Left ventricle myocardium inferior (tissue), 1 donor: ENCODE measurements at regions not wholly inside any gene's neighbourhood (a gene's known extent, or its start where the extent isn't known, plus 50 kb on each side); places are given as distances from the start of the nearest gene placed in this dataset.

Experiments
- DNase-seq: peaks from one replicate; pipeline ENCODE4 v3.0.0-alpha.2; 2020
- H3K27ac ChIP-seq: fragments of 200-600 bp; replicated peaks from 2 replicates; pipeline ENCODE4 v1.8.0; 2021
- H3K27me3 ChIP-seq: fragments of 200-600 bp; 2 replicates; pipeline ENCODE4 v1.8.0; 2021; ENCODE audit warnings: low read depth
- H3K36me3 ChIP-seq: fragments of 200-600 bp; 2 replicates; pipeline ENCODE4 v1.8.0; 2021
- H3K4me1 ChIP-seq: fragments of 200-600 bp; 2 replicates; pipeline ENCODE4 v1.8.0; 2021
- H3K4me3 ChIP-seq: fragments of 200-600 bp; 2 replicates; pipeline ENCODE4 v1.8.0; 2021; ENCODE audit warnings: mild to moderate bottlenecking, moderate library complexity
- H3K9me3 ChIP-seq: fragments of 200-600 bp; replicated peaks from 2 replicates; pipeline ENCODE4 v1.8.0; 2021
- CTCF ChIP-seq: fragments of 200-600 bp; IDR thresholded peaks from 2 replicates; pipeline ENCODE4 v1.8.0; 2021; ENCODE audit warnings: antibody characterized with exemption, mild to moderate bottlenecking, borderline replicate concordance
- intact Hi-C: fragments of 100-400 bp; cut with micrococcal nuclease; formaldehyde crosslinking; loops from one replicate; pipeline ENCODE4 v1.11.0; 2022
- donor health status: DM: no; HTN: yes; CAD: no; lungs with severe emphysema.

- no peak for TF ChIP-seq CTCF
- H3K4me1 ChIP-seq = no peaks in the 10 kb centered on the region
- no peak overlapping the region for H3K4me3 ChIP-seq
- no peaks in the 10 kb centered on the region for H3K36me3 ChIP-seq
- H3K9me3 ChIP-seq = peaks cover 20% of the 10 kb centered on the region
- H3K27ac ChIP-seq = no peak overlapping the region
- intact Hi-C loops = no loop called here
- H3K27me3 ChIP-seq = no peaks in the 10 kb centered on the region
- DNase-seq = no peak
These were observed 93.6 kb upstream of the CFAP20DC start for GRCh38 chr3:59143447-59143846.

- Histone ChIP-seq H3K27ac (no peak overlapping the region), H3K36me3 (no peaks in the 10 kb centered on the region), H3K4me3 (no peak overlapping the region), H3K4me1 (no peaks in the 10 kb centered on the region), H3K27me3 (no peaks in the 10 kb centered on the region), H3K9me3 (peaks cover 11% of the 10 kb centered on the region)
- intact Hi-C loops = no loop called here
- TF ChIP-seq CTCF = no peak
- no peak for DNase-seq
These were observed 92.7 kb upstream of the CFAP20DC start for GRCh38 chr3:59142556-59142955.

GRCh38 chr3:59138966-59139365 is 89.1 kb upstream of the CFAP20DC start:
- Histone ChIP-seq H3K9me3 (no peaks in the 10 kb centered on the region), H3K4me3 (no peak overlapping the region), H3K27ac (no peak overlapping the region), H3K4me1 (no peaks in the 10 kb centered on the region), H3K27me3 (no peaks in the 10 kb centered on the region), H3K36me3 (no peaks in the 10 kb centered on the region)
- intact Hi-C loops = no loop called here
- no peak for DNase-seq
- TF ChIP-seq CTCF = no peak

- Histone ChIP-seq H3K9me3 (no peaks in the 10 kb centered on the region), H3K4me3 (no peak overlapping the region), H3K27ac (no peak overlapping the region), H3K27me3 (no peaks in the 10 kb centered on the region), H3K4me1 (no peaks in the 10 kb centered on the region), H3K36me3 (no peaks in the 10 kb centered on the region)
- intact Hi-C loops = no loop called here
- no peak for TF ChIP-seq CTCF
- DNase-seq = no peak
These were observed 87.6 kb upstream of the CFAP20DC start for GRCh38 chr3:59137415-59137814.

- Histone ChIP-seq H3K9me3 (no peaks in the 10 kb centered on the region), H3K27me3 (no peaks in the 10 kb centered on the region), H3K4me1 (no peaks in the 10 kb centered on the region), H3K4me3 (no peak overlapping the region), H3K36me3 (no peaks in the 10 kb centered on the region), H3K27ac (no peak overlapping the region)
- no peak for TF ChIP-seq CTCF
- intact Hi-C loops = no loop called here
- no peak for DNase-seq
These were observed 86.3 kb upstream of the CFAP20DC start for GRCh38 chr3:59136081-59136480.

- TF ChIP-seq CTCF = no peak
- no peaks in the 10 kb centered on the region for H3K9me3 ChIP-seq
- no peaks in the 10 kb centered on the region for H3K36me3 ChIP-seq
- H3K27ac ChIP-seq = no peak overlapping the region
- intact Hi-C loops = no loop called here
- H3K27me3 ChIP-seq = no peaks in the 10 kb centered on the region
- no peak overlapping the region for H3K4me3 ChIP-seq
- DNase-seq = no peak
- H3K4me1 ChIP-seq = no peaks in the 10 kb centered on the region
These were observed 85.3 kb upstream of the CFAP20DC start for GRCh38 chr3:59135096-59135495.
